ENCODE measurements at regions not wholly inside any gene's neighbourhood (a gene's known extent, or its start where the extent isn't known, plus 50 kb on each side); places are given as distances from the start of the nearest gene placed in this dataset.

DNA sequence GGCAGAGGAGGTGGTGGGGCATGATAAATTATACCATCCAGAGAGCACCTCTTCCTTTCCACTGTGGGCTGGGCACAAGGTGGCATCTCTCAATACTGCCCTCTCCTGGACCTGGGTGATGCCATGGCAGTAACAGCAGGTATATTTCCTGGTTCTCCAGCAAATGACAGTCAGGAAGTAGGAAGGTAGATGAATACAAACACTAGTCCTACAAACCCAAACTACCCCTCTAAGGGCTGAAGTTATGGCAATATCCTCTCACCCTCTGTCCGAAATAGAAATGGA is 1004.9 kb downstream of the KCNMA1 start:
- Histone ChIP-seq H3K27me3 (ENCODE audit: control insufficient read depth, insufficient read depth, low read length) (no peaks in the 10 kb centered on the region), H3K36me3 (ENCODE audit: control insufficient read depth, insufficient read depth, low read length) (no peaks in the 10 kb centered on the region), H3K4me3 (ENCODE audit: low read depth, low read length) (no peak overlapping the region)
- FAIRE-seq (no peak), DNase-seq (ENCODE audit: low read depth) (peak; percentile 56)
- TF ChIP-seq, protein P1, sequence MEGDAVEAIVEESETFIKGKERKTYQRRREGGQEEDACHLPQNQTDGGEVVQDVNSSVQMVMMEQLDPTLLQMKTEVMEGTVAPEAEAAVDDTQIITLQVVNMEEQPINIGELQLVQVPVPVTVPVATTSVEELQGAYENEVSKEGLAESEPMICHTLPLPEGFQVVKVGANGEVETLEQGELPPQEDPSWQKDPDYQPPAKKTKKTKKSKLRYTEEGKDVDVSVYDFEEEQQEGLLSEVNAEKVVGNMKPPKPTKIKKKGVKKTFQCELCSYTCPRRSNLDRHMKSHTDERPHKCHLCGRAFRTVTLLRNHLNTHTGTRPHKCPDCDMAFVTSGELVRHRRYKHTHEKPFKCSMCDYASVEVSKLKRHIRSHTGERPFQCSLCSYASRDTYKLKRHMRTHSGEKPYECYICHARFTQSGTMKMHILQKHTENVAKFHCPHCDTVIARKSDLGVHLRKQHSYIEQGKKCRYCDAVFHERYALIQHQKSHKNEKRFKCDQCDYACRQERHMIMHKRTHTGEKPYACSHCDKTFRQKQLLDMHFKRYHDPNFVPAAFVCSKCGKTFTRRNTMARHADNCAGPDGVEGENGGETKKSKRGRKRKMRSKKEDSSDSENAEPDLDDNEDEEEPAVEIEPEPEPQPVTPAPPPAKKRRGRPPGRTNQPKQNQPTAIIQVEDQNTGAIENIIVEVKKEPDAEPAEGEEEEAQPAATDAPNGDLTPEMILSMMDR (IDR thresholded peaks at IDR 0.05; ENCODE audit: insufficient read depth, low read length, severe bottlenecking): peak; percentile 78

DNA sequence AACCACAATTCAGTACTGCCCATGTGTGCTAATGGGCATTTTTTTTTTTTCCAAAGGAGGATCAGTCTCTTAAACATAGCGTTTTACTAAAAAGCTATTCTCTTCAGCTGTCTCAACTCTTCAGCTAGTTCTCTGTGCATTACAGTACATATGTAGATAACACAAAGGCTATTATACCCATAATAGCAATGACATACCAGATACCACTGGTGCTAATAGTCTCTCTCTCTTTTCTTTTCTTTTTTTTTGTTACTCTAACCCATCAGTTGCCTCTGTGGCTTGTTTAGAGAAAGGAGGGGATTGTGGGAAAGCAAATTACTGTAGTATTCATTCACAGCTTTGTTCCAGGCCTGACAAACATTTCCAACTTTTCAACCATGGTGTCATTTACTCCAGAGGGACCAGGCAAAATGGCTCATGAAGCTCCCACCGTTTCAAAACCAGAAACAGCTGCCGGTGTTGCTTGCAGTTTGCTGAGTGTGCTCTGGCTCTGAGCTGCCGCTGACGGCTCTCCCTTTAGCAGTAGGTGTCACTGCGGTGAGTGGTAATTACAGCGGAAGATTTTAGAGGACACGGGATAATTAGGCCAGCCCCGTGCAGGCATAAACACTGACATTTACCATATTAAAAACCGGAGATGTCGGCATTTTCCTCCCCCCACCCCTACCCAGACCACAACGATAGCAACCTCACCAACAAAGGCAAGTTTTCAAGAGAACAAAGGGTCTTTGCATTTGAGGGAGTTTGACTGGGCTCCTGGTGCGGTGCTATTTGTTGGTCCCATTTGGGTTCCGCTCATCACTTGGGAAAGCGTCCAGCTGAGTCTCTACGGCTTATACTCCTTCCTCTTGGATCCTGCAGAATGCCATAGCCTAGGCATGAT is 1005.5 kb downstream of the KCNMA1 start:
- TF ChIP-seq, protein P1 (IDR thresholded peaks at IDR 0.05; ENCODE audit: insufficient read depth, low read length, severe bottlenecking): no peak
- Histone ChIP-seq H3K36me3 (ENCODE audit: control insufficient read depth, insufficient read depth, low read length) (no peaks in the 10 kb centered on the region), H3K4me3 (ENCODE audit: low read depth, low read length) (no peak overlapping the region), H3K27me3 (ENCODE audit: control insufficient read depth, insufficient read depth, low read length) (no peaks in the 10 kb centered on the region)
- DNase-seq (ENCODE audit: low read depth) (no peak), FAIRE-seq (no peak)

DNA sequence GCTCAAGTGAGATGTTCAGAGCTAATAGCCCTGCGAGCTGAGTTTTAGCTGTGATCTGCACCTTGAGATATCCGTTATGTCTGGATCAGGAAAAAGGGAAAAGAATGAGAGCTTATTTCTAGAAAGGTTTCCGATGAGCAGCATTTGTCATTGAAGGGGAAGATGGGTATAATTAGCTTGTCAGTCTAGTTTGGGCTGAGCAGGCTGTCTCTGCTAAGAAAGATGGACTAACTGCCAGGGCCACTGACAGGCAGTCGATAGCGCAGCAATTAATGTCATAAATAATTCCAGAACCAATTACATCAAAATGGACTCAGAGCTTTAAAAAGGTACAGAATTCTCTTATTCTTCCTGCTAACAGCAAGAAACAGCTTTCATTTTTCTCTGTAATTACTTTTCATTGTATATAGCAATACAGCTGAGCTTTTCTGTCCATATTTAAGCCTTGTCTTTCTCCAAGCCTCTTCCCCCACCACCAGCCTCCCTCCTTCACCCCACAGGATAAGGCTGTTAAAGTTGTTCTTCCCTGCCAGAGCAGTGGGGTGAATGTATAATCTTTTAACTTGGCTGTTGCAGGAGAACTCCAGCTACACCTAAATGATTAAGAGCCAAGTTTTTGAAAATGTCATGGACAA is 1006.5 kb downstream of the KCNMA1 start:
- TF ChIP-seq, protein P1 (IDR thresholded peaks at IDR 0.05; ENCODE audit: insufficient read depth, low read length, severe bottlenecking): no peak

DNA sequence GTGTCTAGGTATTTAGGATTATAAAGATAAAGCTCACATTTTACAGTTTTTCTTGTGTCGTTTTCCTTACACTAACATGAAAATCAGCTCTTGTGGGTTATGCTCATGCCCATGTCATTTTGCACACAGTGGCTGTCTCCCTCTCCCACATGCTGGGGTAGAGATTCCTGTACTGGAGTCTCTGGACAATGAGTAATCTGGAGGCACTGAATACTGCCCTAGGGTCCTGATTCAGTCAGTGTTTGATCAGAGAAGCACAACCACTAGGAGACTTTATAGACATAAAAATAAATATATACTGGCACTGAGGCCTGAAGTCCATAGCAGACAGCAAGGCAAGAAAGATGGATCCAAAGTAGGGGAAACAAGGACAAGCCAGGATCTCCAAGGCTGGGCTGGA is 1008.8 kb downstream of the KCNMA1 start:
- Histone ChIP-seq H3K27me3 (ENCODE audit: control insufficient read depth, insufficient read depth, low read length) (no peaks in the 10 kb centered on the region), H3K4me3 (ENCODE audit: low read depth, low read length) (no peak overlapping the region), H3K36me3 (ENCODE audit: control insufficient read depth, insufficient read depth, low read length) (no peaks in the 10 kb centered on the region)
- FAIRE-seq: no peak
- TF ChIP-seq, protein P1 (IDR thresholded peaks at IDR 0.05; ENCODE audit: insufficient read depth, low read length, severe bottlenecking): no peak
- peak; percentile 61 for DNase-seq (ENCODE audit: low read depth)

More for the DNA sequence above, 1006.5 kb downstream of the KCNMA1 start:
- Histone ChIP-seq H3K27me3 (ENCODE audit: control insufficient read depth, insufficient read depth, low read length) (no peaks in the 10 kb centered on the region), H3K36me3 (ENCODE audit: control insufficient read depth, insufficient read depth, low read length) (no peaks in the 10 kb centered on the region), H3K4me3 (ENCODE audit: low read depth, low read length) (no peak overlapping the region)
- no peak for DNase-seq (ENCODE audit: low read depth)
- no peak for FAIRE-seq

DNA sequence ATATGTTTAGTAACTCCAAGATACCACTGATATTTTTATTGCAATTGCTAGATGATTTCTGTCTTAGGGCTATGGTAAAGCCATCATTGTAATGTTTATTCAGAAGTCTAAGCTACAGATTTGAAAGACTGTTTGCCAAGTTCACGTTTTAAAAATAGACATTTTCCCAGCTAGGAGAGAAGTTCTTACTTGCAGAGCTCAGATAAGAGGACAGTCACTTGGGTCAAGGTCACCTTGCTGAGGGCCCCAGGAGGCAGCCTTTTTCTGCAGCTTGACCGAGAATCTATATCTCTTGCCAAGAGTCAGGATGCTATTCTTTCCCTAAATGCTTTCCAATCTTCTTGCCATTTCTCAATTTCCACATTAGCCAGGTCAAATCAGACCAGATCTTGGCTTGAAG is 1011.2 kb downstream of the KCNMA1 start:
- FAIRE-seq (no peak), DNase-seq (ENCODE audit: low read depth) (no peak)
- no peaks in the 10 kb centered on the region for H3K27me3 ChIP-seq (ENCODE audit: control insufficient read depth, insufficient read depth, low read length)
- TF ChIP-seq, protein P1 (IDR thresholded peaks at IDR 0.05; ENCODE audit: insufficient read depth, low read length, severe bottlenecking): no peak
- H3K36me3 ChIP-seq (ENCODE audit: control insufficient read depth, insufficient read depth, low read length): no peaks in the 10 kb centered on the region
- H3K4me3 ChIP-seq (ENCODE audit: low read depth, low read length): no peak overlapping the region

Data from bronchial epithelial cell (primary cell).